GM12891 (cell line): ENCODE measurements at regions not wholly inside any gene's neighbourhood (a gene's known extent, or its start where the extent isn't known, plus 50 kb on each side); places are given as distances from the start of the nearest gene placed in this dataset.
"Not testable (repeated sequence)": the region's sequence is repeated elsewhere in the genome, so short reads cannot be mapped to it uniquely, and the experiment has no call there.

Experiments used
- DNase-seq: peaks from one replicate; pipeline ENCODE4 v3.0.0; 2011; ENCODE audit warnings: low spot score; ENCODE audit not compliant: insufficient read length
- FAIRE-seq: peaks from 2 replicates; lab custom pipeline; 2011; peaks lifted over from hg19 to GRCh38; lab: Jason Lieb, UNC
- PAX5 ChIP-seq: IDR thresholded peaks from 2 replicates; pipeline ENCODE4 v1.6.1; 2011; ENCODE audit warnings: low read length, moderate library complexity, mild to moderate bottlenecking; ENCODE audit not compliant: insufficient read depth, severe bottlenecking
- POLR2A ChIP-seq: IDR thresholded peaks from 2 replicates; pipeline ENCODE4 v1.6.1; 2011; ENCODE audit warnings: low read depth, low read length, control low read depth
- POLR2AphosphoS5 ChIP-seq: IDR thresholded peaks from 2 replicates; pipeline ENCODE4 v1.6.1; 2011; ENCODE audit warnings: low read depth, low read length, control low read depth
- POU2F2 ChIP-seq: IDR thresholded peaks from 2 replicates; pipeline ENCODE4 v1.6.1; 2011; ENCODE audit warnings: low read depth, mild to moderate bottlenecking, control low read depth, low read length, moderate library complexity
- SPI1 ChIP-seq: IDR thresholded peaks from 2 replicates; pipeline ENCODE4 v1.6.1; 2011; ENCODE audit warnings: low read depth, low read length, control low read depth
- TAF1 ChIP-seq: IDR thresholded peaks from 2 replicates; pipeline ENCODE4 v1.6.1; 2011; ENCODE audit warnings: low read depth, low read length, control low read depth

- no peak for TF ChIP-seq POLR2AphosphoS5
- no peak for TF ChIP-seq TAF1
- no peak for TF ChIP-seq POLR2A
- TF ChIP-seq SPI1 = no peak
- TF ChIP-seq PAX5 = no peak
- FAIRE-seq = no peak
Observed at GRCh38 chr4:42205541-42205940, 53.1 kb upstream of the BEND4 start.

GRCh38 chr4:42216664-42217063 is 64.2 kb upstream of the BEND4 start:
- no peak for FAIRE-seq
- no peak for TF ChIP-seq POLR2A
- no peak for TF ChIP-seq POU2F2
- TF ChIP-seq TAF1 = no peak
- TF ChIP-seq PAX5 = no peak
- no peak for TF ChIP-seq SPI1
- no peak for TF ChIP-seq POLR2AphosphoS5

More at GRCh38 chr4:42205541-42205940, 53.1 kb upstream of the BEND4 start:
- DNase-seq = no peak

GRCh38 chr4:42225286-42225685 is 72.8 kb upstream of the BEND4 start:
- FAIRE-seq (no peak), DNase-seq (no peak)
- TF ChIP-seq SPI1 = no peak
- no peak for TF ChIP-seq POLR2AphosphoS5
- no peak for TF ChIP-seq POU2F2
- TF ChIP-seq PAX5 = no peak
- TF ChIP-seq TAF1 = no peak
- no peak for TF ChIP-seq POLR2A

More at GRCh38 chr4:42216664-42217063, 64.2 kb upstream of the BEND4 start:
- DNase-seq = no peak

GRCh38 chr4:42234817-42235216 is 82.4 kb upstream of the BEND4 start:
- FAIRE-seq = no peak
- DNase-seq = no peak
- TF ChIP-seq PAX5 (no peak), POU2F2 (no peak), POLR2AphosphoS5 (no peak), POLR2A (no peak), TAF1 (no peak), SPI1 (no peak)

GRCh38 chr4:42235304-42236021 is 83.0 kb upstream of the BEND4 start:
- DNase-seq (no peak), FAIRE-seq (no peak)
- no peak for TF ChIP-seq TAF1
- no peak for TF ChIP-seq POU2F2
- no peak for TF ChIP-seq SPI1
- TF ChIP-seq POLR2AphosphoS5 = no peak
- TF ChIP-seq POLR2A = no peak
- TF ChIP-seq PAX5 = no peak

GRCh38 chr4:42237010-42237409 is 84.6 kb upstream of the BEND4 start:
- no peak for FAIRE-seq
- no peak for TF ChIP-seq PAX5
- TF ChIP-seq POLR2A = no peak
- no peak for TF ChIP-seq TAF1
- no peak for TF ChIP-seq POU2F2
- no peak for TF ChIP-seq POLR2AphosphoS5
- no peak for TF ChIP-seq SPI1
- no peak for DNase-seq

GRCh38 chr4:42237451-42237850 is 85.0 kb upstream of the BEND4 start:
- FAIRE-seq (no peak), DNase-seq (no peak)
- TF ChIP-seq PAX5 (no peak), POLR2A (no peak), POLR2AphosphoS5 (no peak), POU2F2 (no peak), SPI1 (no peak), TAF1 (no peak)

- FAIRE-seq (no peak), DNase-seq (no peak)
- TF ChIP-seq POLR2AphosphoS5 = no peak
Observed at GRCh38 chr4:42248972-42249371, 96.5 kb upstream of the BEND4 start.

- TF ChIP-seq PAX5 = no peak
- TF ChIP-seq POU2F2 = no peak
- TF ChIP-seq POLR2A = no peak
- no peak for TF ChIP-seq SPI1
- TF ChIP-seq POLR2AphosphoS5 = no peak
- no peak for TF ChIP-seq TAF1
- DNase-seq (no peak), FAIRE-seq (no peak)
Observed at GRCh38 chr4:42252315-42252714, 99.9 kb upstream of the BEND4 start.

GRCh38 chr4:42257645-42258044 is 105.2 kb upstream of the BEND4 start:
- not testable (repeated sequence) for DNase-seq, FAIRE-seq
